ENCODE measurements at regions not wholly inside any gene's neighbourhood (a gene's known extent, or its start where the extent isn't known, plus 50 kb on each side); places are given as distances from the start of the nearest gene placed in this dataset.

DNA sequence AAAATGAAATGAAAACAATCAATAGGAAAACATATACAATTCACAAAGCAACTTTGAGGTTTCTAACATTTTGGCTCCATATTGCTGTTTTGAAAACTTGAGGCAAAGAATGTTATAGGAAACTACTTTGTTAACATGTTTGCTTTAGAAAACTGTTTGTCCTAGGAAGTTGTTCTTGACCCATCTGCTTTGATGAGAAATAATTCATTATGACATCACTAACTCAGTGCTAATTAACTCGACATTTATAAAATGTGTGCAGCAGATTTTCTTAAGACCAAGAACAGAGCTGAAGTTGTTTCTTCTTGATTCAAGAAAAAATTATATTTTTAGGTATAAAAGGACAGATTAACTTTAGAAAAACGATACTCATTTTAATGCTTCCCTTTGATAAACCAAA is 94.7 kb downstream of the SOX9 start:
- Histone ChIP-seq H3K4me3 (ENCODE audit: low read depth in 1 of 3, low read length in 3 of 3) (no peak overlapping the region), H3K9me3 (ENCODE audit: control insufficient read depth in 4 of 4, low read length in 3 of 4) (no peaks in the 10 kb centered on the region), H3K4me1 (ENCODE audit: control insufficient read depth in 4 of 4, insufficient read depth in 4 of 4, low read length in 3 of 4) (no peaks in the 10 kb centered on the region), H3K27me3 (ENCODE audit: control insufficient read depth in 4 of 4, insufficient read depth in 4 of 4, low read length in 3 of 4) (peaks cover 0 to 8% (median 3%) of the 10 kb centered on the region in 4 donors), H3K9ac (ENCODE audit: low read depth in 1 of 2, low read length in 2 of 2) (no peak overlapping the region), H3K36me3 (ENCODE audit: control insufficient read depth in 4 of 4, insufficient read depth in 3 of 4, low read depth in 1 of 4, low read length in 3 of 4) (no peaks in the 10 kb centered on the region), H3K27ac (ENCODE audit: low read depth in 1 of 2, low read length in 2 of 2) (no peak overlapping the region)
- DNase-seq (ENCODE audit: low spot score) = no peak
- 57% methylated on average over 2 of the region's 2 CpGs for WGBS
- no peak for TF ChIP-seq FOXA1 (IDR thresholded peaks at IDR 0.05)
- TF ChIP-seq TAF1 (conservative IDR thresholded peaks at IDR 0.05) = no peak
- TF ChIP-seq, protein P1, sequence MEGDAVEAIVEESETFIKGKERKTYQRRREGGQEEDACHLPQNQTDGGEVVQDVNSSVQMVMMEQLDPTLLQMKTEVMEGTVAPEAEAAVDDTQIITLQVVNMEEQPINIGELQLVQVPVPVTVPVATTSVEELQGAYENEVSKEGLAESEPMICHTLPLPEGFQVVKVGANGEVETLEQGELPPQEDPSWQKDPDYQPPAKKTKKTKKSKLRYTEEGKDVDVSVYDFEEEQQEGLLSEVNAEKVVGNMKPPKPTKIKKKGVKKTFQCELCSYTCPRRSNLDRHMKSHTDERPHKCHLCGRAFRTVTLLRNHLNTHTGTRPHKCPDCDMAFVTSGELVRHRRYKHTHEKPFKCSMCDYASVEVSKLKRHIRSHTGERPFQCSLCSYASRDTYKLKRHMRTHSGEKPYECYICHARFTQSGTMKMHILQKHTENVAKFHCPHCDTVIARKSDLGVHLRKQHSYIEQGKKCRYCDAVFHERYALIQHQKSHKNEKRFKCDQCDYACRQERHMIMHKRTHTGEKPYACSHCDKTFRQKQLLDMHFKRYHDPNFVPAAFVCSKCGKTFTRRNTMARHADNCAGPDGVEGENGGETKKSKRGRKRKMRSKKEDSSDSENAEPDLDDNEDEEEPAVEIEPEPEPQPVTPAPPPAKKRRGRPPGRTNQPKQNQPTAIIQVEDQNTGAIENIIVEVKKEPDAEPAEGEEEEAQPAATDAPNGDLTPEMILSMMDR (IDR thresholded peaks at IDR 0.05; ENCODE audit: low read depth, low read length, missing input control) = no peak
- TF ChIP-seq RXRA (IDR thresholded peaks at IDR 0.05) = no peak
- no peak for TF ChIP-seq RAD21 (IDR thresholded peaks at IDR 0.05)
- TF ChIP-seq YY1 (IDR thresholded peaks at IDR 0.05) = no peak
- no peak for TF ChIP-seq FOXA2 (IDR thresholded peaks at IDR 0.05)
- TF ChIP-seq HNF4G (IDR thresholded peaks at IDR 0.05) = no peak
- no peak for TF ChIP-seq HNF4A (conservative IDR thresholded peaks at IDR 0.05)
- no peak for TF ChIP-seq EGR1 (IDR thresholded peaks at IDR 0.05; ENCODE audit: low read depth in 2 of 2)
- no peak for TF ChIP-seq NR2F2 (IDR thresholded peaks at IDR 0.05)
- TF ChIP-seq, protein P2, sequence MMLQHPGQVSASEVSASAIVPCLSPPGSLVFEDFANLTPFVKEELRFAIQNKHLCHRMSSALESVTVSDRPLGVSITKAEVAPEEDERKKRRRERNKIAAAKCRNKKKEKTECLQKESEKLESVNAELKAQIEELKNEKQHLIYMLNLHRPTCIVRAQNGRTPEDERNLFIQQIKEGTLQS (IDR thresholded peaks at IDR 0.05) = no peak
- no peak for TF ChIP-seq JUND (IDR thresholded peaks at IDR 0.05)
- TF ChIP-seq, protein P3, sequence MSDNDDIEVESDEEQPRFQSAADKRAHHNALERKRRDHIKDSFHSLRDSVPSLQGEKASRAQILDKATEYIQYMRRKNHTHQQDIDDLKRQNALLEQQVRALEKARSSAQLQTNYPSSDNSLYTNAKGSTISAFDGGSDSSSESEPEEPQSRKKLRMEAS (IDR thresholded peaks at IDR 0.05) = no peak
- TF ChIP-seq SP1 (IDR thresholded peaks at IDR 0.05) = no peak
- TF ChIP-seq, protein P4, sequence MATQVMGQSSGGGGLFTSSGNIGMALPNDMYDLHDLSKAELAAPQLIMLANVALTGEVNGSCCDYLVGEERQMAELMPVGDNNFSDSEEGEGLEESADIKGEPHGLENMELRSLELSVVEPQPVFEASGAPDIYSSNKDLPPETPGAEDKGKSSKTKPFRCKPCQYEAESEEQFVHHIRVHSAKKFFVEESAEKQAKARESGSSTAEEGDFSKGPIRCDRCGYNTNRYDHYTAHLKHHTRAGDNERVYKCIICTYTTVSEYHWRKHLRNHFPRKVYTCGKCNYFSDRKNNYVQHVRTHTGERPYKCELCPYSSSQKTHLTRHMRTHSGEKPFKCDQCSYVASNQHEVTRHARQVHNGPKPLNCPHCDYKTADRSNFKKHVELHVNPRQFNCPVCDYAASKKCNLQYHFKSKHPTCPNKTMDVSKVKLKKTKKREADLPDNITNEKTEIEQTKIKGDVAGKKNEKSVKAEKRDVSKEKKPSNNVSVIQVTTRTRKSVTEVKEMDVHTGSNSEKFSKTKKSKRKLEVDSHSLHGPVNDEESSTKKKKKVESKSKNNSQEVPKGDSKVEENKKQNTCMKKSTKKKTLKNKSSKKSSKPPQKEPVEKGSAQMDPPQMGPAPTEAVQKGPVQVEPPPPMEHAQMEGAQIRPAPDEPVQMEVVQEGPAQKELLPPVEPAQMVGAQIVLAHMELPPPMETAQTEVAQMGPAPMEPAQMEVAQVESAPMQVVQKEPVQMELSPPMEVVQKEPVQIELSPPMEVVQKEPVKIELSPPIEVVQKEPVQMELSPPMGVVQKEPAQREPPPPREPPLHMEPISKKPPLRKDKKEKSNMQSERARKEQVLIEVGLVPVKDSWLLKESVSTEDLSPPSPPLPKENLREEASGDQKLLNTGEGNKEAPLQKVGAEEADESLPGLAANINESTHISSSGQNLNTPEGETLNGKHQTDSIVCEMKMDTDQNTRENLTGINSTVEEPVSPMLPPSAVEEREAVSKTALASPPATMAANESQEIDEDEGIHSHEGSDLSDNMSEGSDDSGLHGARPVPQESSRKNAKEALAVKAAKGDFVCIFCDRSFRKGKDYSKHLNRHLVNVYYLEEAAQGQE (IDR thresholded peaks at IDR 0.05) = no peak
- TF ChIP-seq, protein P5, sequence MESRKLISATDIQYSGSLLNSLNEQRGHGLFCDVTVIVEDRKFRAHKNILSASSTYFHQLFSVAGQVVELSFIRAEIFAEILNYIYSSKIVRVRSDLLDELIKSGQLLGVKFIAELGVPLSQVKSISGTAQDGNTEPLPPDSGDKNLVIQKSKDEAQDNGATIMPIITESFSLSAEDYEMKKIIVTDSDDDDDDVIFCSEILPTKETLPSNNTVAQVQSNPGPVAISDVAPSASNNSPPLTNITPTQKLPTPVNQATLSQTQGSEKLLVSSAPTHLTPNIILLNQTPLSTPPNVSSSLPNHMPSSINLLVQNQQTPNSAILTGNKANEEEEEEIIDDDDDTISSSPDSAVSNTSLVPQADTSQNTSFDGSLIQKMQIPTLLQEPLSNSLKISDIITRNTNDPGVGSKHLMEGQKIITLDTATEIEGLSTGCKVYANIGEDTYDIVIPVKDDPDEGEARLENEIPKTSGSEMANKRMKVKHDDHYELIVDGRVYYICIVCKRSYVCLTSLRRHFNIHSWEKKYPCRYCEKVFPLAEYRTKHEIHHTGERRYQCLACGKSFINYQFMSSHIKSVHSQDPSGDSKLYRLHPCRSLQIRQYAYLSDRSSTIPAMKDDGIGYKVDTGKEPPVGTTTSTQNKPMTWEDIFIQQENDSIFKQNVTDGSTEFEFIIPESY (IDR thresholded peaks at IDR 0.05) = no peak
- no peak for TF ChIP-seq GABPA (IDR thresholded peaks at IDR 0.05 in 1 of 2, conservative IDR thresholded peaks at IDR 0.05 in 1 of 2)

All from liver (tissue), 8 donors.